Progenitor cell of endocrine pancreas (in vitro differentiated cells): ENCODE measurements at regions not wholly inside any gene's neighbourhood (a gene's known extent, or its start where the extent isn't known, plus 50 kb on each side); places are given as distances from the start of the nearest gene placed in this dataset.
"Not testable (repeated sequence)": the region's sequence is repeated elsewhere in the genome, so short reads cannot be mapped to it uniquely, and the experiment has no call there.

ENCODE experiments used
- DNase-seq: peaks from one replicate; pipeline ENCODE4 v3.0.0; 2021; ENCODE audit warnings: low spot score; ENCODE audit not compliant: unreplicated experiment
- H3K27ac Mint-ChIP-seq: 2 replicates; pipeline ENCODE4 v1.8.0; 2021; ENCODE audit warnings: mild to moderate bottlenecking, moderate library complexity, mixed read lengths
- H3K27me3 Mint-ChIP-seq: 2 replicates; pipeline ENCODE4 v1.8.0; 2021; ENCODE audit warnings: mixed read lengths
- H3K36me3 Mint-ChIP-seq: 2 replicates; pipeline ENCODE4 v1.8.0; 2022; ENCODE audit warnings: mixed read lengths; ENCODE audit not compliant: insufficient read depth
- H3K4me1 Mint-ChIP-seq: 2 replicates; pipeline ENCODE4 v1.8.0; 2021; ENCODE audit warnings: low read depth, mixed read lengths
- H3K4me3 Mint-ChIP-seq: 2 replicates; pipeline ENCODE4 v1.8.0; 2021; ENCODE audit warnings: low read depth, mild to moderate bottlenecking, moderate library complexity, mixed read lengths
- H3K9me3 Mint-ChIP-seq: 2 replicates; pipeline ENCODE4 v1.8.0; 2021; ENCODE audit warnings: low read depth, mixed read lengths
- CTCF ChIP-seq: fragments of 200-600 bp; sonication (generic); IDR thresholded peaks from one replicate; pipeline ENCODE4 v1.5.0; 2021; ENCODE audit warnings: antibody characterized with exemption, mild to moderate bottlenecking; ENCODE audit not compliant: unreplicated experiment

DNA sequence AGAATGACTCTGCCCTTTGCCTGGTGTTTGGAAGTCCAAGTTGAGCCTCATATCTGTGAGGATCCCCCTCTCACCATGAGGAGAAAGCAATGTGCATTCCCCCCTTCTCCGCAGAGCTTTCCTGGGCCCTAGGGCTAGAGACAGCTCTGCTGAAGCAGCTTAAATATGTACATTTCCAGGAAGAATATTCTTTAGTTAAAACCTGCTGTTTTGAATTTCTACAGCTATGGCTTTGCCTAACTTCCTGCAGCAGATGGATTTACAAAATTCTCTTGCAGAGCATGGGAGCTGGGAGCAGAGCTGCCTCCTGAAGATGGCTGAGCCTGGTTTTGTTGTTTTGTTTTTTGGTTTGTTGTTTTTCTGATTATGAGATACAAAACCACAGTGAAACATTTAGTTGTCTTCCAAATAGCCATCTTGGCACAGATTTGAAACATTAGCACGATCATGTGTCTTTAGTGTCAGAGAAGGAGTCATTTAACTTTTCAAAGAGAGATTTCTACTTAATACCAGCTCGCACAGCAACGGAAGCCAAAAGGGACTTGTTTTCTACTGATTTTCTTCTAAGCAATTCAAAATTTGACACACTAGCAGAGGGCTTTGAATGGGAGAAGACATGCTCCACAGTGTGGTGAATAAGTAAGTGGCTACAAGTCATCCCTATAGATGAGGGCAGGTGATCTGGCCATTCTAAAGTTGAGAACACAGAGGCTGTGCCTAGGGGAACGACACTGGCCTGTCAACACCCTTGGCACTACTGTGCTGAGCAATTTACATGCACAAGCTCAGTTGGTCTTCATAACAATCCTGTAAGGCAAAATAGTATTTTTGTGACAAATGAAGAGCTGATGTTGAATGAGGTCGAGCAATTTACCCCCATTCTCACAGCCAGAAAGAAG lies 222.6 kb downstream of the MREG start:
- Mint-ChIP-seq H3K27ac (no peak overlapping the region), H3K4me3 (no peak overlapping the region), H3K27me3 (no peaks in the 10 kb centered on the region), H3K4me1 (peaks cover 26% of the 10 kb centered on the region), H3K9me3 (no peaks in the 10 kb centered on the region), H3K36me3 (no peaks in the 10 kb centered on the region)
- DNase-seq: no peak
- no peak for TF ChIP-seq CTCF

DNA sequence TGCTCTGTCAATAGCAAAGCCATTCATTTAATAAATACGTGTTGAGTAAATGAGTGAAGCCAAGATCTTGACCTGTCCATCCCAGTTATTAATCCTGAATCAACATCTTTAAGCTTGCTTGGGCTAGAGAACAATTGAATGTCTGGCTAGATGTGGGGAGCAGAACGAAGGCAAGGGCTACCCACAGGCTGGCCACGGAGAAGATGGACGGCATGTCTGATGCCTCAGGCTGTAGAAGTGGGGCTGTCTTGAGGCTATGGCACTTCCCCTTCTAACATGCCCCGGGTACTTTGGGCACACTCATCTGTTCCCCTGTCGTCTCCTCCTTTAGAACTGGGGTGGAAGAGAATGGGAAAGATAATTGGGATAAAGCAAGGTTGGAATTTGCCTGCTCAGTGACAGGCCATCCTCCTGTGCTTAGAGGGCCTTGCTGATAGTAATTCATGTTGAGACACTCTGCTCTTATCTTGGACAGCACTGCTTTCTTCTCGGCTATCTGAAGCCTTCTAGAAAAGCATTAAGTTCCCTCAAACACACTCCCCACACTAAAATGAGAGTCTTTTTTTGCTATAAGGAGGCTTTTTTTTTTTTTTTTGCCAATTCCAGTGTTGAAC lies 225.7 kb downstream of the MREG start:
- no peak overlapping the region for H3K27ac Mint-ChIP-seq
- no peak overlapping the region for H3K4me3 Mint-ChIP-seq
- no peaks in the 10 kb centered on the region for H3K9me3 Mint-ChIP-seq
- no peak for TF ChIP-seq CTCF
- H3K36me3 Mint-ChIP-seq: no peaks in the 10 kb centered on the region
- H3K4me1 Mint-ChIP-seq: peaks cover 13% of the 10 kb centered on the region
- DNase-seq: no peak
- H3K27me3 Mint-ChIP-seq: no peaks in the 10 kb centered on the region

DNA sequence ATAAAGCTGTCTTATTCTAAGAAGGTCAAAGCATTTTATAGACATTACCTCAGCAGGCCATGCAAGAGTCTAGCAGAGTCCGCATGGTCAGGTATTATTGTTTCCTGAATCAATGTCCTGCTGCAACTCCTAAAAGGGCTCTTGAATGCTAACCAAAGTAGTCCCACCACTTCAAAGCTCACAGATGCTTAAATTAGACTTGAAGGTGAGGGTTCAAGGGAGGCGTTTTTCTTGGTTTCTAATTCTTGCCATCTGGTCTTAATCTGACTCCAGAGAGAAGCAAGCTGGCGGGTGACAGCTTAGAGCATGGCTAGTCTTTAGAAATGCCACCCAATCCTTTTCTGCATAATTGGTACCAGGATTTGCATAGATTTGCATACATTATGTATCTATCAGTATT lies 226.3 kb downstream of the MREG start:
- no peak for TF ChIP-seq CTCF
- Mint-ChIP-seq H3K27ac (no peak overlapping the region), H3K4me1 (peaks cover 13% of the 10 kb centered on the region), H3K4me3 (no peak overlapping the region), H3K36me3 (no peaks in the 10 kb centered on the region), H3K9me3 (no peaks in the 10 kb centered on the region), H3K27me3 (no peaks in the 10 kb centered on the region)
- DNase-seq: no peak

- Mint-ChIP-seq H3K4me1 (peaks cover 5% of the 10 kb centered on the region), H3K36me3 (no peaks in the 10 kb centered on the region), H3K27me3 (no peaks in the 10 kb centered on the region), H3K27ac (peak overlapping the region; percentile 49), H3K9me3 (no peaks in the 10 kb centered on the region), H3K4me3 (no peak overlapping the region)
- TF ChIP-seq CTCF: no peak
- no peak for DNase-seq
These were observed 229.0 kb downstream of the MREG start for GRCh38 chr2:215784371-215784783.

DNA sequence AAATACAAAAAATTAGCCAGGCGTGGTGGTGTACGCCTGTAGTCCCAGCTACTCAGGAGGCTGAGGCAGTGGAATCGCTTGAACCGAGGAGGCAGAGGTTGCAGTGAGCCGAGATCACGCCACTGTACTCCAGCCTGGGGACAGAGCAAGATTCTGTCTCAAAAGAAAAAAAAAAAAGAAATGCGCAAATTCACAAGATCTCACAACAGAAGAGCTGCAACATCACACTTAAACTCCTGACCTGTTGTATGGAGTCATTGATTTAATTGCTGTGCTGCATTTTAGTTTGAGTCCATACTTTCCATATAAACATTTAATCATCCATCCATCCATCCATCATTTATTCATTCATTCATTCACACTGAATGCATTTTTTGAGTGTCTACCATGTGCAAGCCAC lies 229.7 kb downstream of the MREG start:
- not testable (repeated sequence) for H3K4me3 Mint-ChIP-seq, H3K4me1 Mint-ChIP-seq, DNase-seq, H3K9me3 Mint-ChIP-seq, H3K36me3 Mint-ChIP-seq, H3K27ac Mint-ChIP-seq, H3K27me3 Mint-ChIP-seq

DNA sequence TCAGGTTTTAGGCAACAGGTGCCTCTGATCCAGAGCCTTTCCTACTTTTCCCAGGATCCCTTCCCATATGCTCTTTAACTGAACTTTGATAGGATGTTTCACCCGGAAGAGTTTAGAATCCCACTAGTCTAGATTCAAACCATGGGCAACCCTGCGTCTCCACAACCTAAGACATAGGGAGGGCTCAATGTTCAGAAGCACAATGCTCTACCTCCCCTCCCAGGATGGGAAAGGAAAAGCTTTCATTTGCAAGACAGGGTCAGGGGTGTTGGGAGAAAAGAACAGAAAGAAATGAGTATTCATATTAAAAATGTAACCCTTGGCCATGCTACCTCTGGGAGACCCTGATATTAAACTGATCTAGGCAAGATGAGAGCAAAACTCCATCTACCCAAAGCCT lies 230.4 kb downstream of the MREG start:
- H3K9me3 Mint-ChIP-seq: no peaks in the 10 kb centered on the region
- H3K27me3 Mint-ChIP-seq: no peaks in the 10 kb centered on the region
- H3K36me3 Mint-ChIP-seq: no peaks in the 10 kb centered on the region
- no peak for DNase-seq
- peaks cover 5% of the 10 kb centered on the region for H3K4me1 Mint-ChIP-seq
- no peak overlapping the region for H3K4me3 Mint-ChIP-seq
- no peak overlapping the region for H3K27ac Mint-ChIP-seq
- TF ChIP-seq CTCF: no peak
